ENCODE measurements at regions not wholly inside any gene's neighbourhood (a gene's known extent, or its start where the extent isn't known, plus 50 kb on each side); places are given as distances from the start of the nearest gene placed in this dataset.

DNA sequence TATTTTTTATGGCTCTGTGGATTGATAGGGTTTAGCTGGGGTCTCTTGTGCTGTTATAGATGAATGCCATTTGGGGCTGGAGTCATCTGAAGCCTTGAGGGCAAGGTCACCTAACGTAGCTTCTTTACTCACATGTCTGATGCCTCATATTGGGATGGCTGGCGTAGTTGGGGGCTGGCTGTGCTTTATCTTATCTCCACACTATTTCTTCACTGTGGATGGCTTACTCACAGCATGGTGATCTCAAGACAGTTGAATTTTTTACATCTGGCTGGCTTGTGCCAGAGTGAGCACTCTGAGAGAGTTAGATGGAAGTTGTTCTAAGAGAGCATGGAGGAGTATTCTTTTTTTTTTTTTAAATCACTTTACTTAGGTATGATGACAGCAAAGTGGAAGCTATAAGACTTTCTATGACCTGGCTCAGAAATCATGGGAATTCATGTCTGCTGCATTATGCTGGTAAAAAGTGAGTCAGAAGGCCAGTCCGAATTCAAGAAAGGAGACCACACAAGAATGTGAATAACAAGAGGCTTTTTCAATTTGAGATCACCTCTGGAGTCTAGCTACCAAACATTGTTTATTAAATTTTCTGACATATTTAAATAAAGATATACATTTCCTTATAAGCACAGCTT is 252.4 kb upstream of the TPK1 start:
- TF ChIP-seq EZH2 (IDR thresholded peaks at IDR 0.05; ENCODE audit: borderline replicate concordance) = no peak
- no peak for TF ChIP-seq CTCF (IDR thresholded peaks at IDR 0.05; ENCODE audit: poor library complexity)
- no peak for TF ChIP-seq EZH2phosphoT487 (IDR thresholded peaks at IDR 0.05; ENCODE audit: low read depth, severe bottlenecking, unreplicated experiment)
